Testis (tissue), 2 donors: ENCODE measurements at regions not wholly inside any gene's neighbourhood (a gene's known extent, or its start where the extent isn't known, plus 50 kb on each side); places are given as distances from the start of the nearest gene placed in this dataset.

Source experiments
- DNase-seq: peaks from one replicate; pipeline ENCODE4 v3.0.0-alpha.2; 2019
- H3K27ac ChIP-seq, 2 donors: fragments of 200-600 bp; sonication (generic); one replicate each; pipeline ENCODE4 v1.5.1; 2019
- H3K27me3 ChIP-seq: fragments of 200-600 bp; sonication (generic); one replicate; pipeline ENCODE4 v1.5.1; 2019
- H3K36me3 ChIP-seq: fragments of 200-600 bp; sonication (generic); one replicate; pipeline ENCODE4 v1.5.1; 2017; ENCODE audit warnings: low read depth; ENCODE audit errors: missing control alignments
- H3K4me1 ChIP-seq: fragments of 200-600 bp; sonication (generic); one replicate; pipeline ENCODE4 v1.5.1; 2019
- H3K4me3 ChIP-seq, 2 donors: fragments of 200-600 bp; sonication (generic); one replicate each; pipeline ENCODE4 v1.5.1; 2017 to 2019
- H3K9me3 ChIP-seq: fragments of 200-600 bp; sonication (generic); one replicate; pipeline ENCODE4 v1.5.1; 2017
- CTCF ChIP-seq, 3 experiments: fragments of 450-650 bp in 2 of 3; fragments of 200-600 bp in 1 of 3; sonication (generic) in 1 of 3; IDR thresholded peaks; one replicate each; pipeline ENCODE4 v1.5.1; 2016 to 2019; ENCODE audit warnings: antibody characterized with exemption in 3 of 3, mild to moderate bottlenecking in 2 of 3, moderate library complexity in 1 of 3
- POLR2A ChIP-seq: fragments of 450-650 bp; IDR thresholded peaks from one replicate; pipeline ENCODE4 v1.6.1; 2017; ENCODE audit warnings: antibody characterized with exemption, mild to moderate bottlenecking, moderate library complexity
- WGBS, 2 donors: methylation state at CpG; one replicate each; pipeline ENCODE4 v1.1.5; 2018; 5-methylcytosine and 5-hydroxymethylcytosine counted together
- intact Hi-C: fragments of 100-400 bp; cut with DNase I; formaldehyde crosslinking; loops from one replicate; pipeline ENCODE4 v1.15.1; 2023; ENCODE audit warnings: low total_unique reads

- H3K4me3 ChIP-seq = no peak overlapping the region
- intact Hi-C loops = no loop called here
- H3K27ac ChIP-seq = no peak overlapping the region
- no peaks in the 10 kb centered on the region for H3K4me1 ChIP-seq
- no peaks in the 10 kb centered on the region for H3K27me3 ChIP-seq
- H3K36me3 ChIP-seq = no peaks in the 10 kb centered on the region
- TF ChIP-seq POLR2A = no peak
- DNase-seq = no peak
- H3K9me3 ChIP-seq = no peaks in the 10 kb centered on the region
- 61 to 65% methylated on average over 2 of the region's 2 CpGs for WGBS, 2 donors
Observed at GRCh38 chr1:78779831-78780230, 130.2 kb downstream of the IFI44 start.

- Histone ChIP-seq H3K4me1 (no peaks in the 10 kb centered on the region), H3K9me3 (no peaks in the 10 kb centered on the region), H3K36me3 (no peaks in the 10 kb centered on the region), H3K4me3 (no peak overlapping the region), H3K27me3 (no peaks in the 10 kb centered on the region), H3K27ac (no peak overlapping the region)
- WGBS, 2 donors = 71 to 79% methylated on average over 2 of the region's 2 CpGs
- no peak for DNase-seq
- intact Hi-C loops = no loop called here
- TF ChIP-seq POLR2A = no peak
- TF ChIP-seq CTCF (IDR thresholded peaks at IDR 0.05) = no peak
Observed at GRCh38 chr1:78787544-78787943, 137.9 kb downstream of the IFI44 start.

GRCh38 chr1:78790174-78790573 lies 140.5 kb downstream of the IFI44 start:
- no peak for DNase-seq
- WGBS, 2 donors = 87 to 89% methylated on average over 3 of the region's 3 CpGs
- H3K9me3 ChIP-seq = no peaks in the 10 kb centered on the region
- no peaks in the 10 kb centered on the region for H3K4me1 ChIP-seq
- intact Hi-C loops = no loop called here
- TF ChIP-seq CTCF (IDR thresholded peaks at IDR 0.05) (no peak), POLR2A (no peak)
- H3K27me3 ChIP-seq = no peaks in the 10 kb centered on the region
- no peaks in the 10 kb centered on the region for H3K36me3 ChIP-seq
- H3K4me3 ChIP-seq = no peak overlapping the region
- H3K27ac ChIP-seq = no peak overlapping the region

- Histone ChIP-seq H3K9me3 (no peaks in the 10 kb centered on the region), H3K4me3 (no peak overlapping the region), H3K27me3 (no peaks in the 10 kb centered on the region), H3K4me1 (no peaks in the 10 kb centered on the region), H3K27ac (no peak overlapping the region), H3K36me3 (no peaks in the 10 kb centered on the region)
- 73 to 90% methylated on average over 1 of the region's 1 CpG for WGBS, 2 donors
- intact Hi-C loops = no loop called here
- no peak for TF ChIP-seq POLR2A
- no peak for TF ChIP-seq CTCF (IDR thresholded peaks at IDR 0.05)
- DNase-seq = no peak
Observed at GRCh38 chr1:78792756-78793155, 143.1 kb downstream of the IFI44 start.

GRCh38 chr1:78797108-78797781 lies 147.6 kb downstream of the IFI44 start:
- DNase-seq = no peak
- no peak overlapping the region for H3K4me3 ChIP-seq
- no peaks in the 10 kb centered on the region for H3K27me3 ChIP-seq
- no peaks in the 10 kb centered on the region for H3K9me3 ChIP-seq
- H3K27ac ChIP-seq = no peak overlapping the region
- no peaks in the 10 kb centered on the region for H3K36me3 ChIP-seq
- TF ChIP-seq CTCF (IDR thresholded peaks at IDR 0.05) = no peak
- no peak for TF ChIP-seq POLR2A
- 73 to 84% methylated on average over 3 of the region's 3 CpGs for whole genome bisulfite sequencing, 2 donors
- H3K4me1 ChIP-seq = no peaks in the 10 kb centered on the region
- intact Hi-C loops = no loop called here
